Activated CD4-positive, alpha-beta T cell treated with anti-CD3 and anti-CD28 coated beads, Interleukin-2, amount 50 U/mL, for 16 hours (primary cell): ENCODE measurements at regions not wholly inside any gene's neighbourhood (a gene's known extent, or its start where the extent isn't known, plus 50 kb on each side); places are given as distances from the start of the nearest gene placed in this dataset.

ENCODE experiments used
- DNase-seq: peaks from one replicate; pipeline ENCODE4 v3.0.0-alpha.2; 2020

- DNase-seq = no peak
These were observed 113.2 kb downstream of the HERPUD2 start for GRCh38 chr7:35581605-35582210.

GRCh38 chr7:35576031-35576573, 118.8 kb downstream of the HERPUD2 start:
- DNase-seq = no peak

DNA sequence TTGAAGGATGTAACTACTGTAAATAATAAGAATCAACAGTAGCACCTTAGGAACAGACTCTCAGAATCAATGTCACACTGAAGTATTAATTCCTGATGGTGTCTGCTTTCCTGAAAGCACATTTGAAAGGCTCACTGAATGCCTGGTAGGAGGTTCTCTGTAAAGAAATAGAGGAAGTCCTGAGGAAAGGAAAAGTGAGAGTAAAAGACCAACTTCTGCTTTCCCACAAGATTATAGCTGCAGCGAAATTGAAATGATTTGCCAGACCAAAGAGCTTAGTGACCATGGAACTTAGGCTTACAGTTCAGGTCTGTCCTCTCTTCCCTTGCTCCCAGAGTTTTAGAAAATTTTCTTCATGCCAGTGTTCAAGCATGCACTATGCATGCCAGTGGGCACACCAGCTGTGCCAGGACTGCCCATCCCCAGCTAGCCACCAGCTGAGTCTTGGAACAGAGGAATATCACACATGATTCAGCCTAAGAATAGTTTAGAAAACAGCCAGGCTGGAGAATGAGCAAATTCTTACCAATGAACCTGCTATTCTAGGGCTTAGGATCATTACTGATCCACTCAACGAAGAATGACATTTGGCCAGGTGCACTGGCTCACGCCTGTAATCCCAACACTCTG, 123.2 kb downstream of the HERPUD2 start:
- DNase-seq = no peak

DNA sequence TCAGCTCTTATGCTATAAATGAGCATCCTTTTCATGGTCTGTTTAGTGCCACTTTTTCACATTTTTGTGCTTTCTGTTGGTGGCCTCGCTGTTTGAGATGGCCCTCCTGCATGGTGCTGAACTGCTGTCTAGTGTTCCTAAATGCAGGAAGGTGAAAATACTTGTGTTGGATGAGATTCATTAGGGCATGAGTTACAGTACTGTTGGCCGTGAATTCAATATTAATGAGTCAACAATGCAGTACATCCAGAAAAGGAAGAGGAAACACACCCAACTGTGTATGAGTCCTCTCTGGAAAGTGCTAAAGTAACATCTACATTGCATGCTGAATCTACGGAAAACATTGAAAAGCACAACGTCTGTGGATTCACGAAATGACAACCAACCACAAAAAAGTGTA, 124.0 kb downstream of the HERPUD2 start:
- no peak for DNase-seq

GRCh38 chr7:35565927-35566326, 129.0 kb downstream of the HERPUD2 start:
- no peak for DNase-seq

GRCh38 chr7:35558841-35559240, 136.1 kb downstream of the HERPUD2 start:
- no peak for DNase-seq

- no peak for DNase-seq
These were observed 138.1 kb downstream of the HERPUD2 start for GRCh38 chr7:35556515-35557471.

GRCh38 chr7:35555934-35556333, 139.0 kb downstream of the HERPUD2 start:
- peak; percentile 40 for DNase-seq

GRCh38 chr7:35555386-35555785, 139.5 kb downstream of the HERPUD2 start:
- DNase-seq = no peak

DNA sequence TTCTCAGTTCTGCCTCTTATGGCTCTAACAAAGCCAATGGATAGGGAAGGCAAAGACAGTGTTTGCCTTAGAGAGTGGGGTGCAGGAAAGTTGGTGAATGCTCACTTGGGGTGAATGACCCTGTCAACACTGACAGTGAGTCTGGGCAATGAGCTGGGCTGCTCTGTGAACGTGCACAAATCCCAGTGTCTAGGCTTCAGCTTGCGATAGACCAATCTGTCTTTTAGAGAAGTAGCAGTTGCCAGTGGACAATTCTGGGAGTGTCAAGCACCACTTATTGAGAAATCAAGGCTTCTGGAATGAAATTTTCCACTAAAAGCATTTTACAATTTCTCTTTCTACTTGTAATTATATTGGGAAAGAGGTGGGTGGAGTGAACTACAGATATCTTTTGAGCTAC, 141.4 kb downstream of the HERPUD2 start:
- DNase-seq = no peak

DNA sequence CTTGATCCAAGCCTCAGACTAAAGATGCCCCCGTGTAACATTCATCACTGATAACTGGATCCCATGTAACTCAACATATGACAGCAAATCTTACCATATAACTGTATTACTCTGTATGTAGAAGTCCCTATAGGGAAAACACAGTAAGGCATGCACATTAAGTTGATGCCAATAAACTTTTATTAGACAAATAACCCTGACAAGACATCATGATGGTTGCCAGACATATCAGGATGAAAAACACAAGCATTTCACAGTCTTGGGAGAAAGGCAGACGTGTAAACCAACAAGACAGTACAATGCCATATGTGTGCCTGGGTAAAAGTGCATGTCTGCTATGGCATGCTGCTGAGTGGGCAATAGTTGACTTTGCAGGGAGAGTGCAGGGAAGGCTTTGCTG, 142.2 kb downstream of the HERPUD2 start:
- no peak for DNase-seq

GRCh38 chr7:35551321-35552081, 143.4 kb downstream of the HERPUD2 start:
- DNase-seq = no peak

DNA sequence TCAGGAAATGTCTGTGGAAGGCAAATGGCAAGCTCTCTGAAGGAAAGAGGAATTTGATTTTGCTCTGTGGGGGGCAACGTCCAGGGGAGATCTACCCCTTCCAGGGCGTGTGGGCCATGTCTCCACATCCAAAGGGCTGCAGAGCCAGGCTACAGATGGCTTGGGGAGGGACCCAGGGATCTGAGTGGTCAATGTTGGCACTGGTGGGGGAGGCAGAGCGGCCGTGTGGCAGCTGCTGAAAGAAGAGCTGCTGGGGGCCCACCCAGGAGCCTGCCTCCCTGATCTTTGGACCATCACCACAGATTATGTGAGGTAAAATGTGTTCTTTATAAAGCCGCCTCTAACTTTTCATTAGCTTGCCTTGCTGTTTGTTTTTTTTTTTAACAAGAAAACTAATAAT, 144.1 kb downstream of the HERPUD2 start:
- no peak for DNase-seq

GRCh38 chr7:35549781-35550180, 145.2 kb downstream of the HERPUD2 start:
- DNase-seq = no peak

DNA sequence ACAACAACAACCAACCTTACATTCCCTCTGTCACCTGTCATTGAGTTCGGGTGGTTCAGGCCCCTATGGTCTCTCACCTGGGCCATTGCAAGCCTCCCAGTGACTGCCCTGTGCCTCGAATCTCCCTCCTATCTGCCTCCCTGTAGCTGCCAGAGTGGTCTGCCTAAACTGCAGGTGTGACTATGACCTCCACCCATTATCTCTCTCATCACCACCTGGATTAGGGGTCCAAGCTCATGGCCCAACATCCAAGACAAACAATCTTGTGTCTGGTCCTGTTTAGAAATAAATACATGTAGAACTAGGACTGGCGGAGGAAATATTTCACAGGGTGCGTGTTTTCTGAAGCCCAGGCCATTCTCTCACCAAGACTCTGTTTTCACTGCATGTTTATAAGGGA, 146.6 kb downstream of the HERPUD2 start:
- DNase-seq = no peak

DNA sequence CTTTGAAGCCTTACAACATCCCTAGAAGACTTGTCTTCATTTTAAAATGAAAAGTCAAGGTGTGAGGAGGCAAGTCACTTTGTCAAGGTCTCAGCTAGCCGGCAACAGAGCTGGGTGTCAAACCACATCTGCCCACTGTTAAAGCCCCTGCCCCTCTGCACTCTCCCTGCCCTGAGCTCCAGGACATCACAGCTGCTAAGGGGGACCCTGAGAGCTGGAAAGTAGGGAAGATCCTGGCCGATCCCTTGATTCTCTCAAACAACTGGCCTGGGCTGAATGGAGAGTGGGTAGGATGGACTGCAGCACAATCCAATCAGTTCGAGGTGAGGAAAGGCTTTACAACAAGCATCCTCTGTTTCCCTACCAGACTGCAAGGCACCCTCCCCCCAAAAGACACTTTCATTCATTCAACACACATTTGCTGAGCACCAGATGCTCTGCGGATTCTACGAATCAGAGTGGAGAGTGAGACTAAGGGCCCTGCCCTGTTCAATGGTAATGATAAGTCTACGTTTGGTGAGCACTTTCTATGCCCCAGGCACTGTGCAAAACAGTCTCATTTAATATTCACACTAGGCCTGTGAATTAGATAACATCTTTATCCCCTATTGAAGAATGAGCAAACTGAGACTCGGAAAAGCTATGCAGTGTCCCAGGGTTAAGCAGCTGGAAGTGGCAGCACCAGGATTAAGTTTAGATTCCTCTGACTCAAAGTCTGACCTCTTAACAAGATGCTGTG, 148.1 kb downstream of the HERPUD2 start:
- DNase-seq = no peak

GRCh38 chr7:35545831-35546230, 149.1 kb downstream of the HERPUD2 start:
- no peak for DNase-seq

- DNase-seq = no peak
These were observed 150.8 kb downstream of the HERPUD2 start for GRCh38 chr7:35544028-35544742.

DNA sequence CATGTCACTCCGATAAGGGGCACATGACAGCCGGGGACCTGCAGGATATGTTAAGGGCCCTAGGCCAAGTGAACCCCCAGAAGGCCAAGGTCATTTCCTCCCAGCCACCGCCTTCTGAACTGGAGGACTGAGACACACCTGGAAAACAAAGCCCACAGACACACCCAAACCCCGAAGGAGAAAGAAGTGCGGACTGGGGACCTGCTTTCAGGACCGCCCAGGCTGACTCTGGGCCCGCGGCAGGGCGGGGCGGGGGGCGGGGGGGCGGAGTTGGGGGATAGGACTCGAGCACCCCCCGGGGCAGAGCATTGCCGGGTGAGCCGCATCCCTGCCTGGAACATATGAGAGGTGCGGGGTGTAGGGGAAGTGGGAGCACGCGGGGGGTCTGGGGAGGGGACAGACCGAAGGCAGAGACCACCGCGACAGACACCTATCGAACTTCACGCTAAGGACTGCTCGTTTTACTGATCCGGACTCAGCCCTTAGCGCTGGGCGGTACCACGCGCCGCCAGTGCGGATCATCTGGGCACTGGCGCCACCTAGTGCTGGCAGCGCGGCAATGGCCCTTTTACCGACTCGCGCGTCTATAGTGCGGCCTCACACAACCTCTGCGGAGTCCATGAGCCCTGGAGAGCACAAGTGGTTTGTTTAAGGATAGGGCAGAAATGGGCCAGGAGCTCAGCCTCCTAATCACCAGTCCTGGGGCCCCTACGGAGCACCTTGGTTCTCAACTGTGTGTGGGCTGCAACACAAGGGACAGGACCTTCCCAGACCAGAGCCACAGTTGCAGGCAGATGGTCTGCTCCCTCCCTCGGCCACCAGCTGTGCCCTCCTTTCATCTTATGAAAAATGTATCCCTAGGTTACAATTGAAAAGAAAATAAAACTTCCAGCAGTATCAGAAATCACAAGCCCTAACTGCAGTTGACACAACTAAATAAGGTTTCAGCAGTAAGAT, 157.6 kb downstream of the HERPUD2 start:
- peak; percentile 79 for DNase-seq

- DNase-seq = no peak
These were observed 158.5 kb downstream of the HERPUD2 start for GRCh38 chr7:35536396-35536826.
